NCI-H146 (cell line): ENCODE measurements at regions not wholly inside any gene's neighbourhood (a gene's known extent, or its start where the extent isn't known, plus 50 kb on each side); places are given as distances from the start of the nearest gene placed in this dataset.
A peak's percentile ranks its signal among the peaks of the same experiment; 100 is the strongest.

ENCODE experiments used
- DNase-seq: peaks from one replicate; lab custom pipeline; 2025; lab: John Stamatoyannopoulos, UW

GRCh38 chr5:171629221-171629620, 156.4 kb upstream of the SMIM23 start:
- no peak for DNase-seq

- DNase-seq, result peak; percentile 1
These were observed 155.8 kb upstream of the SMIM23 start for GRCh38 chr5:171629628-171630349.

- no peak for DNase-seq
These were observed 155.1 kb upstream of the SMIM23 start for GRCh38 chr5:171630350-171631065.

- no peak for DNase-seq
These were observed 153.0 kb upstream of the SMIM23 start for GRCh38 chr5:171632616-171633015.

- no peak for DNase-seq
These were observed 151.7 kb upstream of the SMIM23 start for GRCh38 chr5:171633776-171634470.

- DNase-seq, result no peak
These were observed 151.1 kb upstream of the SMIM23 start for GRCh38 chr5:171634511-171634910.

- no peak for DNase-seq
These were observed 150.6 kb upstream of the SMIM23 start for GRCh38 chr5:171635028-171635427.

- DNase-seq, result no peak
These were observed 149.9 kb upstream of the SMIM23 start for GRCh38 chr5:171635561-171636245.

- no peak for DNase-seq
These were observed 147.8 kb upstream of the SMIM23 start for GRCh38 chr5:171637811-171638210.

GRCh38 chr5:171639205-171639621, 146.4 kb upstream of the SMIM23 start:
- DNase-seq, result no peak

GRCh38 chr5:171639966-171640365, 145.7 kb upstream of the SMIM23 start:
- no peak for DNase-seq

GRCh38 chr5:171640480-171640879, 145.1 kb upstream of the SMIM23 start:
- DNase-seq, result no peak

- no peak for DNase-seq
These were observed 143.7 kb upstream of the SMIM23 start for GRCh38 chr5:171641891-171642290.

GRCh38 chr5:171642894-171643293, 142.7 kb upstream of the SMIM23 start:
- no peak for DNase-seq

- no peak for DNase-seq
These were observed 141.1 kb upstream of the SMIM23 start for GRCh38 chr5:171644536-171644935.

- no peak for DNase-seq
These were observed 139.2 kb upstream of the SMIM23 start for GRCh38 chr5:171646102-171647042.

GRCh38 chr5:171647043-171647903, 138.3 kb upstream of the SMIM23 start:
- no peak for DNase-seq

- no peak for DNase-seq
These were observed 137.7 kb upstream of the SMIM23 start for GRCh38 chr5:171647904-171648260.

- no peak for DNase-seq
These were observed 137.1 kb upstream of the SMIM23 start for GRCh38 chr5:171648279-171649074.

- no peak for DNase-seq
These were observed 136.6 kb upstream of the SMIM23 start for GRCh38 chr5:171649075-171649401.
